Activated T-cell treated with anti-CD3 and anti-CD28 coated beads, Interleukin-2, amount 50 U/mL, for 48 hours (primary cell): ENCODE measurements at regions not wholly inside any gene's neighbourhood (a gene's known extent, or its start where the extent isn't known, plus 50 kb on each side); places are given as distances from the start of the nearest gene placed in this dataset.
"Not testable (repeated sequence)": the region's sequence is repeated elsewhere in the genome, so short reads cannot be mapped to it uniquely, and the experiment has no call there.

Source experiments
- DNase-seq, 2 experiments: peaks; one replicate each; pipeline ENCODE4 v3.0.0-alpha.2; 2020

GRCh38 chr21:6363591-6363990 is 4157.8 kb upstream of the TPTE start:
- DNase-seq: not testable (repeated sequence)

GRCh38 chr21:6368824-6369223 is 4152.6 kb upstream of the TPTE start:
- peak; percentile 13 for DNase-seq

GRCh38 chr21:6373253-6373652 is 4148.1 kb upstream of the TPTE start:
- DNase-seq: not testable (repeated sequence)

GRCh38 chr21:6374232-6374631 is 4147.2 kb upstream of the TPTE start:
- DNase-seq: peak; percentile 35 to 42

GRCh38 chr21:6374926-6375325 is 4146.5 kb upstream of the TPTE start:
- DNase-seq: peak; percentile 16 to 18

- DNase-seq: not testable (repeated sequence)
Observed at GRCh38 chr21:6375776-6376175, 4145.6 kb upstream of the TPTE start.

GRCh38 chr21:6376321-6377070 is 4144.9 kb upstream of the TPTE start:
- peak in 1 of 2 experiments; percentile 13 for DNase-seq
